Activated T-cell treated with anti-CD3 and anti-CD28 coated beads, Interleukin-2, amount 50 U/mL, for 4 hours (primary cell): ENCODE measurements at regions not wholly inside any gene's neighbourhood (a gene's known extent, or its start where the extent isn't known, plus 50 kb on each side); places are given as distances from the start of the nearest gene placed in this dataset.

ENCODE experiments used
- ATAC-seq, 2 donors: fragments of 200-7000 bp; cut with Tn5 transposase; one replicate each; pipeline ENCODE4 v1.10.0; 2021
- DNase-seq: peaks from one replicate; pipeline ENCODE4 v3.0.0-alpha.2; 2020
- H3K27me3 Mint-ChIP-seq: one replicate; pipeline ENCODE4 v1.8.0; 2021; ENCODE audit warnings: low read depth, mixed read lengths
- H3K36me3 Mint-ChIP-seq: one replicate; pipeline ENCODE4 v1.8.0; 2022; ENCODE audit warnings: mixed read lengths; ENCODE audit not compliant: insufficient read depth
- H3K4me1 Mint-ChIP-seq: one replicate; pipeline ENCODE4 v1.8.0; 2021; ENCODE audit warnings: low read depth, mixed read lengths
- H3K4me3 Mint-ChIP-seq: one replicate; pipeline ENCODE4 v1.8.0; 2021; ENCODE audit warnings: mild to moderate bottlenecking, moderate library complexity, mixed read lengths
- H3K9me3 Mint-ChIP-seq: one replicate; pipeline ENCODE4 v1.8.0; 2021; ENCODE audit warnings: mixed read lengths

DNA sequence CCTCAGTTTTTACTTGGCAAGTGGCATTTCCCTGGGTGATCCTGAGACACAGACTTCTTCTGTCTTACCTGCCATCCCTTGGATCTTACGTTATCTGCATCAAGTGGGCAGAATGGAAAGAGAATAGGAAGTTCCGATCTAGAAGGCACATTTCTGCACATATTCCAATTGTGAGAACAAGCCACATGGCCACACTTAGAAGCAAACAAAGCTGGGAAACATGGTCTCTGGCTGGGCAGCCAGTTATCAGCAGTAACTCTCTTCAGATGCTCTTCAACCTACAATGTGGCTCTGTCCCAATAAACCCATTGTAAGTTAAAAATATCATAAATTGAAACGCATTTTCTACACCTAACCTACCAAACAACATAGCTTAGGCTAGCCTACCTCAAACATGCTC is 67.3 kb upstream of the CCN6 start:
- no peak for DNase-seq
- Mint-ChIP-seq H3K27me3 (no peaks in the 10 kb centered on the region), H3K4me1 (peaks cover 87% of the 10 kb centered on the region), H3K9me3 (no peaks in the 10 kb centered on the region), H3K4me3 (no peak overlapping the region), H3K36me3 (no peaks in the 10 kb centered on the region)
- ATAC-seq = no peak

GRCh38 chr6:111987295-111987694 is 66.6 kb upstream of the CCN6 start:
- Mint-ChIP-seq H3K27me3 (no peaks in the 10 kb centered on the region), H3K36me3 (no peaks in the 10 kb centered on the region), H3K4me1 (peaks cover 89% of the 10 kb centered on the region), H3K9me3 (no peaks in the 10 kb centered on the region), H3K4me3 (no peak overlapping the region)
- DNase-seq (no peak), ATAC-seq (no peak)

DNA sequence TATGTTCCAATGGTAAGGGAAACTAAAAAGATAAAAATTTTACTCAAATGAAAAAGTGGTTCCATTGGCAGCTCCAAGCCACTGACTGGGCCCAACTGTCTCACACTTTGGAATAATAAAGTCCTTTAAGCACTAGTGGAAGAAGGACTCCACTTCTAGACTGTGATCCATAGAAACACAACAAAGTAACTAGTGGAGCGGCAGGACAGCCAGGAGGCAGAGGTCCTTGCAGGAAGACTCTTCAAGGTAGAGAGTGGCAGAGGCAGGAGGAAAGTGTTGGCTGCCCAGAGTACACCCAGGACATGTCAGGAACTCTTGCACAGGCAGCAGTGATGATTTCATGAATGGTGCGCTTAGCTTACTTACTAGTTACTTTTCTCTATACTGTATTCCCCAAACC is 65.0 kb upstream of the CCN6 start:
- H3K4me1 Mint-ChIP-seq = peaks cover 90% of the 10 kb centered on the region
- H3K36me3 Mint-ChIP-seq = no peaks in the 10 kb centered on the region
- H3K4me3 Mint-ChIP-seq = no peak overlapping the region
- ATAC-seq (no peak), DNase-seq (no peak)
- H3K27me3 Mint-ChIP-seq = no peaks in the 10 kb centered on the region
- H3K9me3 Mint-ChIP-seq = no peaks in the 10 kb centered on the region

- Mint-ChIP-seq H3K4me1 (peaks cover 91% of the 10 kb centered on the region), H3K9me3 (no peaks in the 10 kb centered on the region), H3K4me3 (peak overlapping the region; percentile 0), H3K27me3 (no peaks in the 10 kb centered on the region), H3K36me3 (no peaks in the 10 kb centered on the region)
- ATAC-seq (peak; percentile 38 to 44), DNase-seq (peak; percentile 22)
Observed at GRCh38 chr6:111989743-111990142, 64.2 kb upstream of the CCN6 start.

- Mint-ChIP-seq H3K9me3 (no peaks in the 10 kb centered on the region), H3K4me3 (no peak overlapping the region), H3K27me3 (no peaks in the 10 kb centered on the region), H3K4me1 (peaks cover 90% of the 10 kb centered on the region), H3K36me3 (no peaks in the 10 kb centered on the region)
- DNase-seq (no peak), ATAC-seq (peak; percentile 17 to 39)
Observed at GRCh38 chr6:111990214-111990613, 63.7 kb upstream of the CCN6 start.

DNA sequence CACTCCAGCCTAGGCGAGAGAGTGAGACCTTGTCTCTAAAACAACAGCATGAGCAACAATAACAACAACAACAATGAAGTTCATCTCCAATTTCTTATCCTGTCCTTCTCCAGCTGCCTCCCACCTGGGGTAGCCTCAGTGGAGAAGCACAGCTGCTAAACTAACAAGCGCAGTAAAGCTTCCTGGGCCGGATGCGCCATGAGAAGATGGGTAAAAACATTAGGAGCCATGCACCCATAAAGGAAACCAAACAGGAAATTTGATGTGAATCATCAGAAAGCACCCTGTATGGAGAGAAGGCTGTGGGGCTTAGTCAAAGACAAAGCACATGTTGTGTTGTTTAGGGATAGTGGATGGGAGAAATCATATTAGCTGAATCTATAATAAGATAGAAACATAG is 61.1 kb upstream of the CCN6 start:
- Mint-ChIP-seq H3K27me3 (no peaks in the 10 kb centered on the region), H3K4me1 (peaks cover 89% of the 10 kb centered on the region), H3K4me3 (peak overlapping the region; percentile 63), H3K9me3 (no peaks in the 10 kb centered on the region), H3K36me3 (no peaks in the 10 kb centered on the region)
- ATAC-seq (peak; percentile 80), DNase-seq (peak; percentile 37)

DNA sequence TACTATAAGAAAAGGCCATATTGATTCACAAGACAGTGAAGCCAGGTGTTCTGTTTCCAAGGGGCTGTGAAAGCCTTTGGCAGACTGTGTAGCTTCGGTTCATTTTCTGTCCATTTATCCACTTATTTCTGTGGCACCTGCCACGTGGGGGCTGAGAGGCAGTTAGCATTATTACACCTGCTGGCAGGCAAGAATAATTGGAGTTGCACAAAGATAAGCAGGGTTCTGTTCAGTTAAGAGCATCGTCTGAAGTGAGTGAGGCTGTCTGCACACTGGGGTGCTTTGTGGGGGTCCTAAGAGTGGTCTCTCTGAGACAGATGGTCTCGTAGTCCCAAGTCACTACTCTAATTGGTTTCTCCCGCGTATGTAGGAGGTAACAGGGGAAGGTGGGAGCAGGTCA is 60.6 kb upstream of the CCN6 start:
- DNase-seq = no peak

GRCh38 chr6:111994791-111995190 is 59.1 kb upstream of the CCN6 start:
- Mint-ChIP-seq H3K4me1 (peaks cover 70% of the 10 kb centered on the region), H3K4me3 (no peak overlapping the region), H3K9me3 (no peaks in the 10 kb centered on the region), H3K36me3 (no peaks in the 10 kb centered on the region), H3K27me3 (no peaks in the 10 kb centered on the region)
- DNase-seq = no peak
- ATAC-seq = no peak

More for the DNA sequence above, 60.6 kb upstream of the CCN6 start:
- H3K4me3 Mint-ChIP-seq = no peak overlapping the region
- peaks cover 85% of the 10 kb centered on the region for H3K4me1 Mint-ChIP-seq
- peak; percentile 4 to 5 for ATAC-seq
- H3K36me3 Mint-ChIP-seq = no peaks in the 10 kb centered on the region
- no peaks in the 10 kb centered on the region for H3K27me3 Mint-ChIP-seq
- H3K9me3 Mint-ChIP-seq = no peaks in the 10 kb centered on the region

- no peaks in the 10 kb centered on the region for H3K27me3 Mint-ChIP-seq
- DNase-seq = no peak
- H3K9me3 Mint-ChIP-seq = no peaks in the 10 kb centered on the region
- H3K36me3 Mint-ChIP-seq = no peaks in the 10 kb centered on the region
- no peak for ATAC-seq
- H3K4me1 Mint-ChIP-seq = peaks cover 64% of the 10 kb centered on the region
- H3K4me3 Mint-ChIP-seq = no peak overlapping the region
Observed at GRCh38 chr6:111995404-111995803, 58.5 kb upstream of the CCN6 start.

GRCh38 chr6:111996144-111996865 is 57.6 kb upstream of the CCN6 start:
- no peak for ATAC-seq
- no peaks in the 10 kb centered on the region for H3K36me3 Mint-ChIP-seq
- H3K4me1 Mint-ChIP-seq = peaks cover 55% of the 10 kb centered on the region
- peak overlapping the region; percentile 66 for H3K4me3 Mint-ChIP-seq
- H3K9me3 Mint-ChIP-seq = no peaks in the 10 kb centered on the region
- DNase-seq = no peak
- no peaks in the 10 kb centered on the region for H3K27me3 Mint-ChIP-seq

- ATAC-seq (peak; percentile 65 to 76), DNase-seq (peak; percentile 76)
- Mint-ChIP-seq H3K9me3 (no peaks in the 10 kb centered on the region), H3K27me3 (no peaks in the 10 kb centered on the region), H3K4me3 (peak overlapping the region; percentile 66), H3K4me1 (peaks cover 47% of the 10 kb centered on the region), H3K36me3 (no peaks in the 10 kb centered on the region)
Observed at GRCh38 chr6:111997078-111997852, 56.6 kb upstream of the CCN6 start.

DNA sequence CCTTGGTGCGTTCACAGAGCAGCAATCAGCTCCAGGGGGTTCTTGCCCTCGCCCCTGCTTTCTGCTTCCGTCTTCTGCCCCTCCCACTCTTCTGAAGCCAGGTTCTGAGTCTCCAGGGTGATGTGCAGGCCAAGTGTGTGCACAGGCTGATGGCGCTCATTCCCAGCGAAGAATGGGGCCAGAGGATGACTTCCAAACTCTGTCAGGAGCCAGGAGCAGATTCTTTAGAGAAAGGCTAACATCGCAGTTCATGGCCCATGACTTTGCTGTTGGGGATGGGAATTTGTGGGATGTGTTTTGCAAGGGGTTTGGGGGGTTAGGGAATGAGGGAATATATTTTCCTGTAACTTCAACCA is 56.1 kb upstream of the CCN6 start:
- Mint-ChIP-seq H3K9me3 (no peaks in the 10 kb centered on the region), H3K4me1 (peaks cover 43% of the 10 kb centered on the region), H3K4me3 (no peak overlapping the region), H3K27me3 (no peaks in the 10 kb centered on the region), H3K36me3 (no peaks in the 10 kb centered on the region)
- DNase-seq = no peak
- ATAC-seq = no peak

GRCh38 chr6:112002307-112002706 is 51.6 kb upstream of the CCN6 start:
- no peak for ATAC-seq
- H3K27me3 Mint-ChIP-seq = no peaks in the 10 kb centered on the region

More at GRCh38 chr6:112002307-112002706, 51.6 kb upstream of the CCN6 start:
- H3K4me1 Mint-ChIP-seq = peaks cover 14% of the 10 kb centered on the region
- H3K9me3 Mint-ChIP-seq = no peaks in the 10 kb centered on the region
- DNase-seq = no peak
- H3K36me3 Mint-ChIP-seq = no peaks in the 10 kb centered on the region
- no peak overlapping the region for H3K4me3 Mint-ChIP-seq
